SK-N-SH treated with all-trans-retinoic acid at 6 μM for 48 hours (cell line): ENCODE measurements at regions not wholly inside any gene's neighbourhood (a gene's known extent, or its start where the extent isn't known, plus 50 kb on each side); places are given as distances from the start of the nearest gene placed in this dataset.

ENCODE experiments used
- ATAC-seq: fragments of 200-7000 bp; cut with Tn5 transposase; 3 replicates; pipeline ENCODE4 v1.9.1; 2020; ENCODE audit warnings: mild to moderate bottlenecking, moderate library complexity
- ARNTL ChIP-seq: fragments of 450-650 bp; formaldehyde crosslinking; IDR thresholded peaks from 2 replicates; pipeline ENCODE4 v1.5.0; 2020; ENCODE audit warnings: low read depth, mild to moderate bottlenecking, moderate library complexity, borderline replicate concordance
- BACH2 ChIP-seq: fragments of 250-450 bp; sonication (Bioruptor Pico); IDR thresholded peaks from 2 replicates; pipeline ENCODE4 v1.9.0; 2021; ENCODE audit warnings: mild to moderate bottlenecking, borderline replicate concordance
- CREB5 ChIP-seq: fragments of 250-450 bp; sonication (Bioruptor Pico); IDR thresholded peaks from 2 replicates; pipeline ENCODE4 v1.5.1; 2020; ENCODE audit warnings: low read depth, mild to moderate bottlenecking, moderate library complexity
- CSDC2 ChIP-seq: fragments of 250-450 bp; sonication (Bioruptor Pico); IDR thresholded peaks from 2 replicates; pipeline ENCODE4 v1.5.0; 2020; ENCODE audit warnings: mild to moderate bottlenecking, moderate library complexity
- CSRNP3 ChIP-seq: fragments of 250-450 bp; sonication (Bioruptor Pico); IDR thresholded peaks from 2 replicates; pipeline ENCODE4 v1.5.1; 2021; ENCODE audit warnings: mild to moderate bottlenecking, moderate library complexity
- GLIS3 ChIP-seq: fragments of 250-450 bp; sonication (Bioruptor Pico); IDR thresholded peaks from 2 replicates; pipeline ENCODE4 v1.5.0; 2020; ENCODE audit warnings: mild to moderate bottlenecking, moderate library complexity
- ISL1 ChIP-seq: fragments of 250-450 bp; sonication (Bioruptor Pico); IDR thresholded peaks from 2 replicates; pipeline ENCODE4 v2.1.2; 2022; ENCODE audit warnings: mild to moderate bottlenecking, moderate library complexity
- OSR1 ChIP-seq: fragments of 250-450 bp; sonication (Bioruptor Pico); IDR thresholded peaks from 2 replicates; pipeline ENCODE4 v1.8.0; 2022; ENCODE audit warnings: moderate library complexity, mild to moderate bottlenecking, inconsistent platforms
- PATZ1 ChIP-seq: fragments of 250-450 bp; sonication (Bioruptor Pico); IDR thresholded peaks from 2 replicates; pipeline ENCODE4 v1.8.0; 2020; ENCODE audit warnings: mild to moderate bottlenecking, moderate library complexity, borderline replicate concordance
- POU6F1 ChIP-seq: fragments of 250-450 bp; sonication (Bioruptor Pico); IDR thresholded peaks from 2 replicates; pipeline ENCODE4 v1.8.0; 2021; ENCODE audit warnings: low read depth, mild to moderate bottlenecking, moderate library complexity, borderline replicate concordance
- PPARA ChIP-seq: fragments of 250-450 bp; sonication (Bioruptor Pico); IDR thresholded peaks from 2 replicates; pipeline ENCODE4 v1.5.0; 2020; ENCODE audit warnings: mild to moderate bottlenecking, borderline replicate concordance
- RARB ChIP-seq: fragments of 250-450 bp; sonication (Bioruptor Pico); IDR thresholded peaks from 2 replicates; pipeline ENCODE4 v1.8.0; 2021; ENCODE audit warnings: mild to moderate bottlenecking, moderate library complexity
- SNAI2 ChIP-seq: fragments of 250-450 bp; sonication (Bioruptor Pico); IDR thresholded peaks from 2 replicates; pipeline ENCODE4 v1.5.0; 2020; ENCODE audit warnings: mild to moderate bottlenecking, moderate library complexity
- TOX ChIP-seq: fragments of 250-450 bp; sonication (Bioruptor Pico); IDR thresholded peaks from 2 replicates; pipeline ENCODE4 v1.8.0; 2021; ENCODE audit warnings: mild to moderate bottlenecking, moderate library complexity, borderline replicate concordance
- TSHZ2 ChIP-seq: fragments of 250-450 bp; sonication (Bioruptor Pico); IDR thresholded peaks from 2 replicates; pipeline ENCODE4 v1.5.0; 2020; ENCODE audit warnings: mild to moderate bottlenecking, moderate library complexity
- ZC3H10 ChIP-seq: fragments of 250-450 bp; sonication (Bioruptor Pico); IDR thresholded peaks from 2 replicates; pipeline ENCODE4 v1.5.1; 2021; ENCODE audit warnings: mild to moderate bottlenecking, moderate library complexity
- ZFP3 ChIP-seq: fragments of 250-450 bp; sonication (Bioruptor Pico); IDR thresholded peaks from 2 replicates; pipeline ENCODE4 v1.5.0; 2020; ENCODE audit warnings: mild to moderate bottlenecking, moderate library complexity
- ZNF565 ChIP-seq: fragments of 450-650 bp; formaldehyde crosslinking; conservative IDR thresholded peaks from 2 replicates; pipeline ENCODE4 v1.5.0; 2020; ENCODE audit warnings: low read depth, mild to moderate bottlenecking, moderate library complexity
- ZNF70 ChIP-seq: fragments of 450-650 bp; formaldehyde crosslinking; IDR thresholded peaks from 2 replicates; pipeline ENCODE4 v1.5.0; 2020; ENCODE audit warnings: mild to moderate bottlenecking, moderate library complexity
- ZNF8 ChIP-seq: fragments of 450-650 bp; formaldehyde crosslinking; IDR thresholded peaks from 2 replicates; pipeline ENCODE4 v1.5.0; 2020; ENCODE audit warnings: mild to moderate bottlenecking, moderate library complexity

GRCh38 chr6:113772961-113773360, 84.2 kb upstream of the MARCKS start:
- no peak for ATAC-seq
- TF ChIP-seq BACH2 (CRISPR knock-in tag) (no peak), POU6F1 (no peak), ZNF70 (CRISPR knock-in tag) (no peak), ZFP3 (CRISPR knock-in tag) (no peak), CREB5 (CRISPR knock-in tag) (no peak), TOX (no peak), PATZ1 (CRISPR knock-in tag) (no peak), ZC3H10 (CRISPR knock-in tag) (no peak), SNAI2 (CRISPR knock-in tag) (no peak), CSDC2 (CRISPR knock-in tag) (no peak), GLIS3 (no peak), RARB (no peak)

GRCh38 chr6:113774127-113774825, 82.9 kb upstream of the MARCKS start:
- no peak for TF ChIP-seq CREB5 (CRISPR knock-in tag)
- no peak for TF ChIP-seq ZNF70 (CRISPR knock-in tag)
- no peak for TF ChIP-seq CSDC2 (CRISPR knock-in tag)
- TF ChIP-seq OSR1 = no peak
- TF ChIP-seq CSRNP3 (CRISPR knock-in tag) = no peak
- no peak for TF ChIP-seq POU6F1
- no peak; the same call in 1 of the 2 replicates for TF ChIP-seq ISL1
- TF ChIP-seq PATZ1 (CRISPR knock-in tag) = no peak
- no peak for TF ChIP-seq ZNF8 (CRISPR knock-in tag)
- TF ChIP-seq ZNF565 (CRISPR knock-in tag) = no peak
- TF ChIP-seq PPARA (CRISPR knock-in tag) = no peak
- no peak for TF ChIP-seq SNAI2 (CRISPR knock-in tag)
- ATAC-seq = peak; percentile 90

GRCh38 chr6:113776998-113777397, 80.1 kb upstream of the MARCKS start:
- no peak for ATAC-seq
- TF ChIP-seq ZNF565 (CRISPR knock-in tag) (no peak), ARNTL (CRISPR knock-in tag) (no peak), CREB5 (CRISPR knock-in tag) (no peak), PPARA (CRISPR knock-in tag) (no peak), CSDC2 (CRISPR knock-in tag) (no peak), TSHZ2 (CRISPR knock-in tag) (no peak), ISL1 (no peak), GLIS3 (no peak)
